GM04504 (cell line): ENCODE measurements at regions not wholly inside any gene's neighbourhood (a gene's known extent, or its start where the extent isn't known, plus 50 kb on each side); places are given as distances from the start of the nearest gene placed in this dataset.

Experiments used
- DNase-seq: peaks from one replicate; pipeline ENCODE4 v3.0.0-alpha.2; 2012; ENCODE audit warnings: low read depth

DNA sequence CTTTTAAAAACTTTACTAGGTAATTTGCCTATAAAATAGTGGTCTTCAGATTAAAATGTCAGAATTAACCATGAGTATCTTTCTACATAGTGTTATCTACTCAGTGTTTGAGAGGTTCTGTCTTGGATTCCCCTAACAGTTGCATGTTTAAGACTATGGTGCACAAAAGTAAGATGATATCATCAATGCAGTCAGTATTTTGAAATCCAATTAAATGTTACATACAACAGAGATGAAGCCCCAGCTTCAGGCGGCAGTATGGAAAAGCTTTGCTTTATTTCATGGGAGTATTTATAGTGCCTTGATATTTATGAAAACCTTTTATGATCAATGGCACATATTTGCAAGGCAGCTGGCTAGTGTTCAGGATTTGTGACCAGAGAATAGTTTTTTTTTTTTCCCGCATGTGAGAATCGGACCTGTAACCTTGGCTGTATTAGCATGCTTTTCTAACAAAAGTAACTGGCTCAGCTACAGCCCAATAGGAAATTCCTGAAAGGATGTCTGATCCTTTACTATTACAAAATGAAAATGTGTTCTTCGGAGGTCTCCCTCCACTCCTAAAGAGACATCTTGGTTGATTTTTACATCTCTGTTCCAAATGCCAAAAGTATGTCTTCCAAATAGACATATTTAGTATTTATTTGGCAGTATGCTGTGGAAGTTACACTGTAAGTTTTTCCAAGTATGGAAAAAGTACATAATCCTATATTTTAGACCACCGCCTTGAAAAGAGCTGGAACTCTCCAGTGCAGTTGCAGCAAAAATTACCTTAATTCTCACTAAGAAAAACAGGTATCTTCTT, 319.3 kb upstream of the UBE2E3 start:
- no peak for DNase-seq

DNA sequence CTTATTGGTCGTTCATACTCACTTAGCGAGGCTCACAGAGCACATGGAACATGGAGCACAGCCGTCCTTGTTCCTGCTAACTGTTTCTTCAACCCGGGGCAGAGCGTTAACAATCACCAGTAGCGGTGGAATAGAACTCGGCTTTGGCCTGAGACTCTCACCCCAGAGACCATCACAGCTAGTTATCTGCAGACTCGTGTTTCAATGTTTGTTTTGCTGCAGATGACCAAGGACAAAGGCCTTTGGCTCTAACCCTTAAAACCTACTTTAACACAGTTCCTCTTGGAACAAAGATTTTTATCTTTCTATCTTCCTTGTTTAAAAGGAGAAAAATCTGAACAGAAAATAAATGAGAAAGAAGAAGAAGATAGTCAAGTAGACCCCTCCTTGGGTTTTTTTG, 320.2 kb upstream of the UBE2E3 start:
- no peak for DNase-seq

DNA sequence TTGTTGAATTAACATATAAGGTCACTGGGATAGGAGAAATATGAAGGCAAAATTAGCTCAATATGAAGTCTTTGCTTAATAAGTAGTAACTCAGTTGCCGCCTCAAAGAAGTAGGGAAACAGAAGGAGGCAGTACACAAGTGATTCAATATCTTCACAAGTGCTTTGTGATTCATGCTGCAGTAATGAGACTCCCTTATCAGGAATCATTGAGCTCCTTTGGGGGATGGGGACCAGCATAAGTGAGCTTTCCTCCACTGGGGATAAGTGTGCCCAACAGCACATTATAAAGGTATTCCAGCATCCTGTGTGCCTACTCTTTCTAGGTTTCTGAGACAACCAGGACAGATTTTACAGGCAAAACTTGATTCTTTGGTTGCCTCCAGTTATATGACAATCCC, 323.4 kb upstream of the UBE2E3 start:
- no peak for DNase-seq

DNA sequence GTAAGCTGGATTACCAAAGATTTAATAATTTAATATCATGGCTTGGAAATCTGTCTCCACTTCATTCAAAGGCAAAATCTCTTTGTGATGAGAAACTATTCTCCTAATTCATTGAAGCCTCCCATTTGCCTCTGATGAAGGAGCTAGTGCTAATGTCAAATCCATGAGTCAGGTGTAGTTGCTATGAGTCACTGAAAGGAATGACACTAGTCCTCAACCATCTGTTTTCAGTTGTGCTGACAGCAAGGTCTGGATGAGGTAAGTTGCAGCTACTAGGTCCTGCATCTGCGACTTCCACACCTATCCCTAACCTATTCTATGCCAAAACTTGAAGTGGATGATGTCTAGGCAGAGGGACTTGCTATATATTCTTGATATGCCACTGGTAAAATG, 324.0 kb upstream of the UBE2E3 start:
- peak; percentile 32 for DNase-seq

DNA sequence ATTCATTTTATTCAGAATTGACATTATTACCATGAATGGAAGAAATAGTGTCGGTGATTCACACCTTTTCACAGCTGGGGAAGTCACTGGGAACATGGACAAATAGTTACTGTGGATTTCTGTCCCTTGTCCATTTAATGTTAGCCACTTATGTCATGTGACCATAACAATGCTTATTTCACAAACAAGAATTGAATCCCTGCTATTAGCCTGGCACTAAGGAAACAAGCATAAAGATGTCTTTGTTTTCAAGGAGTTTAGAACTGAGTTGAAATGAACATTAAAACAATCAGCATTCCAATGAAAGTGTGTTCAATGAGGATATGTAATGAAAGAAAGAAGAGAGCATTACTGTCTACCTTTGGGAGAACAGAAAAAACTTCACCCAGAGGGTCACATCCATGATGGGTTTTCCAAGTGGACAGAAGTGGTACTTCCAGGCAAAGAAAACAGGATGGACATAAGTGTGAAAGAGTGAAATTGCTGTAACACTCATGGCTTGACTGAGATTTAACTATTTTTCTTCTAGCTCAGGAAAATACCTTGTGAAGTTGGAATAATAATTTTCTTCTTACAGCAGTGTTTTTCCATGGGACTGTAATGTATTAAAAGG, 324.5 kb upstream of the UBE2E3 start:
- DNase-seq: no peak

DNA sequence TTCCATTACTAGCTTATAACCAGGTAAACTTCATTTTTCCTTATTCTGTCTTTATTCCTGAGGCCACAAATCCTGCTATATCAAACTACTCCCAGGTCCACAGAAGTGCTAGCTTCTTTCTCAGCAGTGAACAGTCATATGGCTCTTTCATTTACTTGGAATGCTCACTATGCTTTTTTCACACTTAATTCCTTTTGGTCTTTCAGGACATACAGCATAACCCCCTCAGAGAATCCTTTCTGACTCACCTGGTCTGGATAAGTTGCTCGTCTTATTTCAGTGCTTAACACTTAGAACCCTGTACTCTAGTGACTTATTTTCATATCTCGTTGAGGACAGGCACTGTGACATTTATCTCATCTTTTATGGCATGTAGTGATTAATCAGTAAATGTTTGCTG, 325.0 kb upstream of the UBE2E3 start:
- DNase-seq: no peak

DNA sequence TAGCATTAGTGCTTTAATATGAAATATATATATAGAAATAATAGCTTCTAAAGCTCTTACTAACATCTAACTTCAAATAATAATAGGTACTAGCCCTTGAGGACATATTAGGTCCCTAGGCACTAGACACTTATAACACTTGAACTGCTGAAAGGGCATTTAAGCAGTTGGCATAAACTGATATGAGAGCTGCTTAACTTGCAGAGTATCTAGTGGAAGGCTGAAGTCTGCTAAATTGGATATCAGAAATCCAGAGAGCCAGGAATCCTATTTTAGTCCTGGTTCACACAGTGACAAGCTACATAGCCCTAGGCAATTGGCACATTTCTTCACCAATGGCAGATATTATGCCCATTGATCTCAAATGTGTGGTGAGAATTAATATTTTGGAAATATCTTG, 326.9 kb upstream of the UBE2E3 start:
- DNase-seq: no peak

DNA sequence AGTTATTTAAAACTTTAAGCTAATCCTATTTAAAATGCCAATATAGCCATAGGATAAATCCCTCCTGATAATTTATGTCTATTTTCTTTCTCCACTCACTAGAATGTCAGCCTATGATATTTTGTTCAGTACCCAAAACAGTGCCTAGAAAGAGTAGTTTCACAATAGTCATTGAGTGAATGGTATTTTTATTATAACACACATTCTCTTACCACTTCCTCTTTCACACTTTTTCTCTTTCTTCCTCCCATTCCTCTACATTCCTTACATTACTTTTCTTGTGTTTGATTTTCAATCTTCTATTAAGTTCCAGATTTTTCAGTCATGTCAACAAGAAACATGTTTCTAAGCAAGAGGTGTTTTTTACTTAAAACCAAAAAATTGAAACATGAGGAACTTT, 327.6 kb upstream of the UBE2E3 start:
- DNase-seq: no peak

DNA sequence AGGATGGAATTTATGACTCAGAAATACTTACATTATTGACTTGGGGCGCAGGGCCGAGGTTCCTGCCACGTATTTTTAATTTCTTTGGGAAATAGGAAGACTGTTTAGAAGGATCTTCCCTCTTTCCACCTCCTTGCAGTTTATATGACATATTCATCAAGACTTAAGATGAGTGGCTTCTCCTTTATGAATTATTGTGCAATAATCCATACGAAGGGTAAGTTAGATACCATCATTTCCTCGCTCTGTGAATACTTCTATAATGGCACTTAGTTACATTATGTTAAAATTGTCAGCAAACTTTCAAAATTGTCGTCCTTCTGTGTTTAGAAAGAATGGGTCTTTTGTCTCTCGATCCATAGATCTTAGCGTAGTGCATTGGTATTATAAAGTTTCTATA, 328.8 kb upstream of the UBE2E3 start:
- DNase-seq: no peak

DNA sequence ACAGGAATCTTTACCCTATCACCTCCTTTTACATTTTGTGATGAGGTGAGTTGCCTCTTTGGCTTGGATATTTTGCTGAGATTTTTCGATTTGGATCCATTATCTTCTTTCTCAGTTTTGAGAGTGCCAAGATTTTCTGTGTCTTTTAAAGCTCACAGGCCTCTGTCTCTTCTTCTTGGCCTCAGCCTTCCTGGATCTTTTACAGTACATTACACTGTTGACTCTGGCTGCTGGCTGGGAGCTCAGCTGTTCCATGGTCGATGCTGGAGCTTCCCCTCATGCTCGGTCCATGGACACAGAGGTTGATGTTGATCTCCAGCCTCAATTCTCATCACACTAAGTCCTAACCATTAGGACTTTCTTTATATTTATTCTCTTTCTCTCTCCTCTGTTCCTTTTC, 332.8 kb upstream of the UBE2E3 start:
- DNase-seq: no peak

DNA sequence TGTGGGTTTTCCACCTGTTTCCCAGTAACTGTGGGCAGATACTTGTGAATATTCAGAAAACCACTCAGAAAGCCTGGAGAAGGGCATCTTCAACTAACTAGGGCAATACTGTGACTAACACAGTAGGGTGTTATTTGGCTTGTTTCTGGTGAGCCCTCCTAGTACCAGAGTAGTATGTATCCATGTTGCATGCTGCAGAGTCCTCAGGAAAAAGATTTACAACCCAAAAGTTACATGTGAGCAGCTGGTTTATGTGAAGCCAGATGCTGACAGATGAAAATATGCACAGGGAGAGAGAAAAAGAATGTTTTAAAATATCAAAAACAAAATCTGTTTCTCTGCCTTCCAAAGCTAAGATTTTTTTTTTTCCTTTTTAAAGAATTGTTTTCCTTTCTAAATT, 333.2 kb upstream of the UBE2E3 start:
- no peak for DNase-seq

DNA sequence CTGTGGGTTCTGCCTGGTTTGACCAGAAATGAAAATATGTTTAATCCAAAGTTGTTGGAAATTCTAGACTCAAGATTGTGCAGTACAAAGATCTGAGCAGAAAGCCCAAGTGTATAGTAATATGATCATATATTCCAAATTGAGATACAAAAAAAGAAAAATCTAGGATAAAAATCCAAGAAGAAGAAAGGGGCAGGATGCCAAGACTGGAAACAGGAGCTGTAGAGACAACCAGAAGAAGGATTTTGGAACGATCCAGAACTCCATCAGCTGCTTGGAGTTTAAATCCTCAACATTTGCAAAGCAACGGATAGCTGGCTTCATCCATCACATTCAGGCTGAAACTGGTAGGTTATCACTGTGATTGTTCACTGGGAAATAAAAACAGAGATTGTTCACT, 333.6 kb upstream of the UBE2E3 start:
- DNase-seq: no peak

DNA sequence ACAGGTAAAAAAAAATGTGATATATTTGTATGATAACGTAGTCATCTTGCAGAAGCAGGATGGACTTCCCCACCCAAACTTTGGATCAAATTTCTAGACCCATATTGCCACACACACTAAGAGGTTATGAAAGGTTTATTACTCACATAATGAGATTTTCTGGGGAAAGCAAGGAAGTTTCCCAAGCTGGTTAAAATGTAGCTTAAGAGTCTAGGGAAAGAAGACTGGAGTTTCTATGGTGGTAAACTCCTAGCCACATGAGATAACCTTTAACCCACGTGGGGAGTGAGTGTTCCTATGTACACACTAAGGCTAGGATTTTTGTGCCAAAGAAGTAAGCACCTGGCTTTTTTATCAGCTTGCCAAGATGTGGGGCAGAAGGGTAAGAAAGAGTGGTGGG, 335.7 kb upstream of the UBE2E3 start:
- peak; percentile 28 for DNase-seq

DNA sequence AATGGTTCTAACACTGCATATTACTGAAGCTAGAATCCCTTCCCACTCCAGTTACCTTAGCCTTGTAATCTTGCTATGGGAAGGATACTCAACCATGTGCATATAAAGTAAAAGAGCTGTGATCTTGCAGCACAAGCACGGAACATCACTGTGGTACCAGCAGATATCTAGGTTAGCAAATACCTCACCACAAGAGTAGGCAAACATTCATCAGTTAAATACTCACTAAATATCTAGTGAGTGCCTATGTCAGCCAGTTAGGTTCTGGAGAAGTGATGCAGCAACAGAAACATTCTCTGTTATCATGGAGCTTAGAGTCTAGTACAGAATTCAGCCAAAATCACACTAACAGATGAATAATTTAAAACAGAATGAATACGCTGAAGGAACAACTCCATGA, 349.6 kb upstream of the UBE2E3 start:
- no peak for DNase-seq

DNA sequence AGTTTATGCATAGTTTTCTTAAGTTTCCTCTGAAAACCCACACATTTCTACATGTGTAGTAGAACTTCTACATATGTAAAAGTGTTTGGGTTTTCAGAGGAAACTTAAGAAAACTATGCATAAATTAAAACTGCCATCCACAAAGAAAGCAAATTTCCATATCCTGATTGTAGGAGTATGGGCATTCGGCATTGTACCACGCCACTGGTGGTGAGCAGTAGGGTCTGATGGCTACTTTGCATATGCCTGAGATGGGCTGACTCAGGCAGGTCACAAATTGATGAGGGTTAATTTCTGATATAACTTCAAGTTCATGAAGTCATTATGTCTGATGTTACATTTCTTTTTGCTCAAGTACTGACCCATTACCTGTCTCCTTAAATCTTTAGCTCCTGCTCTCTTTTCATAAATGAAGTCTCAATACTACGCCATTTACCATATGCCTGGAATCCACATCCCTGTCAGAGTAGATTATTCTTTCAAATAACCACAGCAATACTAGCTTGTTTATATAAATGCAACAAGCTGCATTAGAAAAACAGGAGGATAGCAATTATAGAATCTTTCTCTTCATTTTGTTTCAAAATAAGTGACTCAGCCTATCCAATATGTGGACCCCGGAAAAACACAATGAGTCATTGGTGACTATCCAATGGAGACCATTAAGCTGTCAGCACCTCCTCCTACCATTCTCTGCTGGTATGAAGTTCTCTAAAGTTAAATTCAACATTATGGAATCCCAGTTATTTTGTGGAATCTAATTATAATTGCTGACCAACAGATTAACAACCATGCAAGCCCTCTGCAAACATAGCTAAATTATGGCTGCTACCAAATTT, 355.2 kb upstream of the UBE2E3 start:
- peak; percentile 94 for DNase-seq

DNA sequence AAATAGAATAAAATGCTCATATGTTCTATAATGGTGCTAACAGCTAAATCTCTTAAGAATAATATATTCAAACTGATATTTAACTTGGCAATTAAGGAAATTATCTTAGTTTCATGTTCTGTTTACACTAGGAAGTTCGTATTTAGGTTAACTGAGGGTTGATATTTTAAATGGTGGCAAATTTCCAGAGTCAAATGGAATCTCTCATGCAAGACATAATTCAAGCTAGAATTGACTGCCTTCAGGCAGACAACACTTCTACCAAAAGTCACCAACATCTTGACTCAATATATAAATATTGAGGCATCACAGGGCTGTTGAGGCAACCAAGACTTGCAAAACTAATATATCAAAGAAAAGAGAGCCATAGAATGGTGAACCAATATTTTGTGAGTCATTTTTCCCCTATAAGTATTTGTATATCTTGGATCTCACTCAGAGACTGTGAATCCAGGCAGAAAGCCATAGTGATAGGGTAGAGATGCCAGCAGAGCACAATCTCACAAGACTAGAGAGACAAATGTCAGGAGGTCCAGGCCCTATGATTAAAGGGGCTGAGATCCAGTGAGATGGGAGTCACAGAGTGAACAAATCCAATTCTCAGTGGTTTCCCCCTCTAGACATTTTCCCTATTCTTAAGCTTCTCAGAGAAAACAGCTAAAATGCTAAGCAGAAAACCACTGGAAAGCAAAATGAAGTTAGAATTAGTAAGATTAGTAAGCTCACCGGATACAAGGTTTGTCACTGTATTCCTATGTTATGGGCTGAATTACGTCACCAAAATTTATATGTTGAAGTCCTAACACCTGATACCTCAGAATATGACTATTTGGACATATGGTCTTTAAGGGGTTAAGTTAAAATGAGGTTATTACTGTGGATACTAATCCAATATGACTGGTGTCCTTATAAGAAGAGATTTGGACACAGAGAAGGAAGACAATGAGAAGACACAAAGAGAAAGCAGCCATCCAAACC, 358.2 kb upstream of the UBE2E3 start:
- no peak for DNase-seq

DNA sequence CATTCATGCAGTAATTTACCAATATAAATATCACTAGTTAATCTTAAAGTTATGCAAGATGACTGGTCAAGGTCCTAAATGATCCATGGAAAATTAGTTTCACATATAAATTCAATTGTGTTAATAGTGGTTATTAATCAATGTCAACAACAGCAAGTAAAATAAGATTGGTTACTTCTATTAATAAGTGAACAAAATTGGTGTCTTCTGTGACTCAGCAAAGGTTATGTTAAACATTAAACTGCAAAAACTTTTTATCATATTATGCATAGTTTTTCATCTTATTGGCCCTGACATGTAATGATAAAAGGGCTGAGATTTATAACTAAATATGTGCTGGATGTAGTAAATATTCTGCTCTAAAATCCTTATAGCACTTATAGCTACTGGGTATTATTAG, 359.0 kb upstream of the UBE2E3 start:
- DNase-seq: no peak

DNA sequence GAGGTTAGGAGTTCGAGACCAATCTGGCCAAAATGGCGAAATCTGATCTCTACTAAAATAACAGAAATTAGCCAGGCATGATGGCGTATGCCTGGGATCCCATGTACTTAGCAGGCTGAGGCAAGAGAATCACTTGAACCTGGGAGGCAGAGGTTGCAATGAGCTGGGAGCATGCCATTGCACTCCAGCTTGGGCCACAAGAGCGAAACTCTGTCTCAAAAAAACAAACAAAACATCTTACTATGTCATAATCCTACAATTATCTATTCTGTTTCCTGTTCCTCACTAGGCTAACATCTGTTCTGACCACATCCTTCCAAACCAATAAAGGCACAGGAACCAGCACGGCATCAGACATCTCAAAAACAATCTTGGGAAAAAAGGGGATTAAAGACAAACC, 361.8 kb upstream of the UBE2E3 start:
- DNase-seq: no peak

DNA sequence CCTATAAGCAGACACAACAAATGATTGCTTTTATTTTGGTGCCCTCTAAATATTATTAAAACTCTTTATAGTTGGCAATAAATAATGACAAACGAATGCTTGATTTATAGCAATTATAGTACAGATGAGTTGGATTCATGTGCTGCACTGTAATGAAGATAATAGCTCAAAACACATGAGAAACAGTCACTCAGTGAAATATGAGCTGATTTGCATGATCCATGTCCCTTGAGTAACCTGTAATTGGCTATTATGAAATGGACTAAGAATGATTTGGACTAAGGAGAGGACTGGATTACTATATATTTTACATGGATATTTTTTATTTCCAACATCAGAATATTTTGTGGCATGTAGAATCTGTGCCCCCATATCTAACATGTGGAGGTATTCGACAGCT, 365.6 kb upstream of the UBE2E3 start:
- DNase-seq: no peak

DNA sequence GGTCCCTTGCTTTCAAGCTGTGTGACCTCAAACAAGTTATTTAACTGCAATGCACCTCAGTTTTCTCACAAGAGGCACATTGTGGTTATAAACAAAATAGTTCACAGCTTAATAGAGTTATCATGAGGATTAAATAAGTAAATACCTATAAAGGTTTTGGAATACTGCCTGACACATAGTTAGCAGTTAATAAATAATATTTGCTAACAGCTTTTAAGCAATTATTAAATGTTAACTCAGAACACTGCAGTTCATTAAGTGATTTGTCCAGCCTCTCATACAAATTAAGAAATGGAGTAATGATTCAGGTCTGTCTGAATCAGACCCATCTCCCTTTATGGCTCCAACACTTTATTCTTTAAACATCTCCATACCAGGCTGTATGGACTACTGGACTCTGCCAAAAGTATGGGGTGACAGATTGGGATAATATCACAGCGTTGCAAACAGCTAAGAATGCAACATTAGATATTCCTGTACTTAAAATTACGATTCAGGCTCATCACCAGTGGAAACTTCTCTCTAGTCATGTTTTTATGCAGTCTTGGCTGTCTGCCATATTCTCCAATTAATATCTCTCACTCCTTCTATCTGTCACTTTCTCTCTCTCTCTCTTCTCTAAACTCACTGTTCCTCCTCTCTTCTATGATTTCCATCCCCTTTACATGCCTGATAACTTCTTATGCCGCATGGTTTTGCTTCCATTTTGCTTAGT, 370.6 kb upstream of the UBE2E3 start:
- no peak for DNase-seq

DNA sequence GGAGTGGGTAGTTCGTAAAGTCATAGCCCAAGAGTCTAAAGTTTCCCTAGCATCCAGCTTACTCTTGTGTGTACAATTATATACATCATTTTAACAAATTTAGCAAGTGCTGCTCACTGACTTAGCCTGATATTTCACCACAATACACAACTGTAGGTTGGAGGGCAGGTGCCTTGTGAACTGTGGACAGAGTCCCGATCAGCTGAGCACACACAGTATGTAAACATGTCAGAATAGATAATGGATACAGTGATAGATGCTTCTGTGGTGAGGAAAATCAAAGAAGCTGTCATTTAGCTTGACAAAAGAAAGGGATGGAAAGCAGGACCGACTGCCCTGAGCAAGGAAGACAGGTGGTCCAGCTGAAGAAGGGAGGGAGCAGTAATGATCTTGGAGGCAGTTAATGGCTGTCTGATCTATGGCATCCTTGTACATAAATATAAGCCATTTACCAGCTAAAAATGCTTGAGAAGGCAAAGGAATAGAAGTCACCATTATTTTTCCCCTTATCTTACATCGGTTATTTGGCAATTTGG, 372.8 kb upstream of the UBE2E3 start:
- no peak for DNase-seq
